Testis (tissue), 2 donors: ENCODE measurements at regions not wholly inside any gene's neighbourhood (a gene's known extent, or its start where the extent isn't known, plus 50 kb on each side); places are given as distances from the start of the nearest gene placed in this dataset.

Source experiments
- CTCF ChIP-seq, 3 experiments: fragments of 450-650 bp in 2 of 3; fragments of 200-600 bp in 1 of 3; sonication (generic) in 1 of 3; IDR thresholded peaks; one replicate each; pipeline ENCODE4 v1.5.1; 2016 to 2019; ENCODE audit warnings: antibody characterized with exemption in 3 of 3, mild to moderate bottlenecking in 2 of 3, moderate library complexity in 1 of 3
- POLR2A ChIP-seq: fragments of 450-650 bp; IDR thresholded peaks from one replicate; pipeline ENCODE4 v1.6.1; 2017; ENCODE audit warnings: antibody characterized with exemption, mild to moderate bottlenecking, moderate library complexity

GRCh38 chr18:1657876-1658275 is 753.2 kb downstream of the ADCYAP1 start:
- TF ChIP-seq CTCF (IDR thresholded peaks at IDR 0.05) (no peak), POLR2A (no peak)
